Right forelimb (tissue), 1 donor: ENCODE measurements at regions not wholly inside any gene's neighbourhood (a gene's known extent, or its start where the extent isn't known, plus 50 kb on each side); places are given as distances from the start of the nearest gene placed in this dataset.
"Not testable (repeated sequence)": the region's sequence is repeated elsewhere in the genome, so short reads cannot be mapped to it uniquely, and the experiment has no call there.

Experiments used
- DNase-seq: peaks from one replicate; pipeline ENCODE4 v3.0.0-alpha.2; 2018

DNA sequence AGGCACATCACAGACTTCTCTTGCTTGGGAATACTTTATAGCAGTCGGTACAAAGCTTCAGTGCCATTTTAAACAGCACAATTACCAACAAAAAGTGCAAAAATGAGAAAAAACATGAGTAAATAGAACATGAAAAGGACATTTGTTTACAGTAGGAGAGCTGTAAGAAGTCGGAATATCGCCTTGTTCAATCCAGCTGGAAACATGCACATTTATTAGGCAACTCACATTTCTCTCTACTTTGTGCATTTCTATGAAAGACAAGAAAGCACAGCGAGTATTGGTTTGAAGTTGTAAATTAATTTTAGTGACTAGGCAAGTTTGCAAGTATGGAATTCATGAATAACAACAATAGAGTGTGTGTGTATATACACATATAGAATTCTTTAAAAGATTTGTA is 484.7 kb downstream of the DACH1 start:
- no peak for DNase-seq

GRCh38 chr13:71380191-71380590 is 486.8 kb downstream of the DACH1 start:
- no peak for DNase-seq

- no peak for DNase-seq
Measured at GRCh38 chr13:71378961-71379905, 487.8 kb downstream of the DACH1 start.

GRCh38 chr13:71374471-71375049 is 492.4 kb downstream of the DACH1 start:
- no peak for DNase-seq

DNA sequence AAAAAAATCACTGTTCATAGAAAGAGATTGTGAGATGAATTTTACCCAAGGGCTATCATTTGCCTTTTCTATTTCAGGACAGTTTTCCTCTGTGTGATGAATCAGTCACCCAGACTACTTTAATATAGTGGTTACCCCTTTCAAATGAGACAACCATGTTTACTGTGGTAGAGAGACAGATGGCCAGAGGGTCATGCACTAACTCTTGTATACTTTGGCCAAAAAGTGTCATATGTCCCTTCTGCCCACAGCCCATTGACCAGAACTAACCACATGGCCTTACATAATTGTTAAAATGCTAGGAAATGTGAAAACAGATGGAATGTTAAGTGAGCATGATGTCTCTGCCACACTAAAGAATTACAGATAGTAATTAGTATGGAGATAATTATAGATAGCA is 498.7 kb downstream of the DACH1 start:
- DNase-seq, result no peak

DNA sequence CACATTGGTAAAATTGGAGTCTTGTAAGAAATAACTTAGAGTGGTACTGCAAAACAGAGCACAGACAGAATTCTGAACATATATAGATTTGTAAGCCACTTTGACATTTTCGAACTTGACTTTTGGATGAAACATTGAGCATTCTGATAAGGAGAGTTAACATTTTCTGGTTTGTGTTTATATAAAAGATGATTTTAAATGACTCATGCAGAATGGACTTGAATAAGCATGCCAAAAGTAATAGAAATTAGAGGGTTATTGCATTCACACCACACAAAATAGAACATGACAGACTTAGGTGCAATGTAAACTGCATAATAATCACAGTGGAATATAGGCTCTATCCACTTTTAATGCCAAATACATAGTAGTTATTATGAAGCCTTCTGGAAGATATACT is 507.0 kb downstream of the DACH1 start:
- DNase-seq, result no peak

GRCh38 chr13:71359641-71360040 is 507.4 kb downstream of the DACH1 start:
- DNase-seq, result no peak

GRCh38 chr13:71358218-71358617 is 508.8 kb downstream of the DACH1 start:
- no peak for DNase-seq

GRCh38 chr13:71355010-71355409 is 512.0 kb downstream of the DACH1 start:
- DNase-seq, result no peak

- DNase-seq, result no peak
Measured at GRCh38 chr13:71350886-71351285, 516.1 kb downstream of the DACH1 start.

DNA sequence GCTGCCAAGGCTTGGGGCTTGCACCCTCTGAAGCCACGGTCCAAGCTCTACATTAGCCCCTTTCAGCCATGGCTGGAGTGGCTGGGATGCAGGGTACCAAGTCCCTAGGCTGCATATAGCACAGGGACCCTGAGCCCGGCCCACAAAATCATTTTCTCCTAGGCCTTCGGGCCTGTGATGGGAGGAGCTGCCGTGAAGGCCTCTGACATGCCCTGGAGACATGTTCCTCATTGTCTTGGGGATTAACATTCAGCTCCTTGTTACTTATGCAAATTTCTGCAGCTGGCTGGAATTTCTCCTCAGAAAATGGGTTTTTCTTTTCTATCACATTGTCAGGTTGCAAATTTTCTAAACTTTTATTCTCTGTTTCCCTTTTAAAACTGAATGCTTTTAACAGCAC is 521.1 kb downstream of the DACH1 start:
- DNase-seq, result not testable (repeated sequence)

DNA sequence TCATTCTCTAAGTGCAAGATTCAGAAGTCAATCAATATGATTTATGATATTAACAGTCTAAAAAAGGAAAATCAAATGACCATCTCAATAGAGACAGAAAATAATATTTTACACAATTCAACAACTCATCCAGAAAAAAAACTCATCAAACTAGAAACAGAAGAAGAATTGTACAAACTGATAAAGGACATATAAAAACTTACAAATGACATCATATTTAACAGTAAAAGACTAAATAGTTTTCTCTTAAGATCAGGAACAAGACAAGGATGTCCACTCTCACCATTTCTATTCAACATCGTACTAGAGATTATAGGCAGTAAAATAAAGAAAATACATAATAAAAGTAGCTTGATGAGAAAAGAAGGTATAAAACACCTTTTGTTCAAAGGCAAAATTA is 527.3 kb downstream of the DACH1 start:
- DNase-seq, result no peak

DNA sequence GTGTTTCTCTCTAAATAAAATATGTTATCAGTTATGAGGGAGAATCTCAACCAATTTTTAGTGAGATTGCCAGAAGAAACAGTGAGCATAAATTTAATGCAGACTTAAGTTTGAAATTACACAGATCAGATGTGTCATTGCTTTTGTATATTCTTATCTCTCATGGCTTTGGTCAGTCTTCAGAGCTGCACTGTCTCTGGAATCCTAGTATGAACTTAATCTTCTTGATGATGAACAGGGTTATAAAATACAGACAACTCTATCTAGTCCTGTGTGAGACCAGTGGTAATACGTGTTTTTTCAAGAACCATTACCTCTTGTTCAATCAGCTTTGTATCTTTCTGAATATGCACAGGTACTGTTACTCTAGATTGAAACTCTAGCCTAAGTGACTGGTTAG is 528.0 kb downstream of the DACH1 start:
- DNase-seq, result no peak

- DNase-seq, result no peak
Measured at GRCh38 chr13:71338070-71338469, 528.9 kb downstream of the DACH1 start.

DNA sequence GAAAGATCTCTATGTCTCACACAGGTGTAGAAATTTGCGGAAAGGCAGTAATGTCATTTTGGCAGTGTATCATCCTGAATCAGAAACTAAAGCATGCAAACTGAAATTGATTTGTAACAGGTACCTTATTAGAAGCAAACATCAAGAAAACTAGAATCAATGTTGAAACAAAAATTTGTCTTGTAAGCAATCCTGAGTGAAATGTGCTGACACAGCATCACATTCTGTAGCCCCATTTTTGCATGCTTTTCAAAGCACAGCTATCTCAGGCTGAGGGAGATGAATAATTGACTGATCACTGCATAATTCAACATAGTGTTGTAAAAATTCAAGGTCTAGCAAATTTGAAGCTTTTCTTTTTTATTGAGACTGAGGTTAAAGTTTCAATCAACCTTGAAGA is 539.7 kb downstream of the DACH1 start:
- no peak for DNase-seq

DNA sequence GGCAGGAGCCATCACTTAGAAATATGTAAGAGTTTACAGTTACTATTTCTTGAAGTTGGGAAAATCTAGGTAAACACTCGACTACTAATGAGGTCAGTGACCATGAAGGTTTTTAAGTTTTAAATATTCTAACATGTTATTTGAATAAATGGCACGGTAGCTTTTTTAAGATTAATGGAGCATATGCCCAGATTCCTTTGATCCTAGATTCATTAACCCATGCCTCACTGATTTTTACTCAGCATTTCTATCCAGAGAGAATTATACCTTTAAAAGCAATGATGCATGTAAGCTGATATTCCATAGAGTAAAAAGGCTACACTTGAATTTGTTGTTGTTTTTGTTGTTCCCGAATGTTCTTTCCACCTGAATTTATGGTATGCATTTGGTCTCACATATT is 541.4 kb downstream of the DACH1 start:
- DNase-seq, result no peak

DNA sequence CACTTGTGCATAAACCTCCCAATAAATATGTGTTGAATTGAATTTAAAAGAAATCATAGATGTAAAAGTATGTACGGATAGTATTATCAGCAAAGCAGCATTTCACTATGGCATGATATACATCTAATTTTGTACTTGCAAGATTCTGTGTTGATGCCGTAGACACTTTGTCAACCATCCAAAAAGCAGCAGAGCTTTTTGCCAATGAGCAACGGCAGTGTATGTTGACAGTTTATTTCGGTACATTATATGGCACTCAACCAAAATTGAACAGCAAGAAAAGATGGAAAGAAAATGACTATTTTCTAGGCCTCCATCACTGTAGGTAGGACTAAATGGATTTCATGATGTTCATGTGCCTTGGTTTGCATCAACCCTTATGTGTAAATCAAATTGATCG is 543.7 kb downstream of the DACH1 start:
- DNase-seq, result no peak

DNA sequence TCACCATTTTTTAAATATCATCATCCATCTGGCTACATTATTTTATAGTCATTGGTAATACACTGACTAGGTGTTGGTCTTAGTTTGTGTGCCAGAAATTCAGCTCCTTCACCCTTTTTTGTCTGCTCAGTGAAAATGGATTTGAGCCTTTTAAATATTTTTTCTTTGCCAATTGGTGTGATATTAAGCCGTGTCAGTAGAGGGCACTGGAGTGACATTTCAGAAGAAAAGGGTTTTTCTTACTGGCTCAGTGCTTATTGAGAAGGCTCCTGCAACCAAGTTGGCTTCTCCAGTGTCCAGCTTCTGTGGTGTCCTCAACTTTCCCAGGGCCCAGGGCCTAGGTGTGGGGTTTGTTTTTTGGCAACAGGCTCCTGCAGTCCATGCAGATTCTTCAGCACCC is 546.6 kb downstream of the DACH1 start:
- DNase-seq, result no peak

GRCh38 chr13:71316792-71317363 is 550.1 kb downstream of the DACH1 start:
- no peak for DNase-seq

DNA sequence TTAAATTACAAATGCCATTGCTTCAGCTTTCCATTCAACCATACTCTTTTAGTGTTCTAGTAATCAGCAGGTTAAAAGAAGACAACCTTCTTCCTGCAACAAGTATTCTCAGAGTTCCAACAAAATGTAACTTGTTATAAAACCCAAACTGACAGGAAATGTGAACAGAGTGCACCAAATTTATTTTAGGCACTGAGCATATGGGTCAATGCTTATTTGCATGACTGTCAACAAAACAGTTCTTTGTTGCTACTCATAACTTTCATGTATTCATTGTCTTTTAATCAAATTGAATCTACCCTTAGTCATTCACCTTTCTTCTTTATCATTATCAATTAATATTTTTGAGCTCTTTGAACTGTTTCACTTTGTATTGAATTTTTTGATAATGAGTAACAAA is 554.1 kb downstream of the DACH1 start:
- DNase-seq, result no peak

DNA sequence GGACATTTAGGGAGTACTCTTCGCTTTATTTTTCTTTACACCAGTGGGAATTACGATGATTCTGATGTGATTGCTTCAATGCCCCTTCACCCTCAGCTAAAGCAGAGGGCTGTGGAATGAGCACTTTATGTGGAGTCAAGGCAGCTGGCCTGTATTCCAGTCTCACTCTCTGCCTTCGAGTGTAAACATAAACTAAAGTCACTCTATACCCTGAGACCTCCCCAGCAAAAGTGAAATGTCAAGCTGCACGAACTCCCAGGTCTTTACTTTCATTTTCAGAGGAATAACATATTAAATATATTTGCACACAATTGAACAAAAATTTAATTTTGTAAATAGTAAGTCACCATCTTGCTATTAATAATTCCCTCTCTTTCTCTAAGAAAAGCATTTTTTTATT is 557.1 kb downstream of the DACH1 start:
- DNase-seq, result no peak

- DNase-seq, result no peak
Measured at GRCh38 chr13:71306821-71307220, 560.2 kb downstream of the DACH1 start.

DNA sequence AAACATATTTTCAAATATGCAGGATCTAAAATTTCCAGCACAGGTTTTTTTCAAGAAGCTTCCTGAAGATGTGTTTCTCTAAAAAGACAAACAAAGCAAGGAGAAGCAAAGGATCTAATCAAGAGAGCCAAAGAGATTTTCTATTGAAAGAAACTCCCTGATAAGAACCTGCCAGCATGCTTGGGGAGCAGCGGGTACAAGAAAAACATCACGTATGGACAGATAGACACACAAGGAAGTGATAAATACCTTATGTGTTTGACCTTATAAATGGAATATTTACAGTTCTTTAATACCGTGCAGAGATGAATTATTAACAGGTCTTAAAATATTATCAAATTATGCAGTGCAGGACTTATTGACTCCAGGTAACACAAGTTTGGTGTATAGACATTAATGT is 562.1 kb downstream of the DACH1 start:
- no peak for DNase-seq

DNA sequence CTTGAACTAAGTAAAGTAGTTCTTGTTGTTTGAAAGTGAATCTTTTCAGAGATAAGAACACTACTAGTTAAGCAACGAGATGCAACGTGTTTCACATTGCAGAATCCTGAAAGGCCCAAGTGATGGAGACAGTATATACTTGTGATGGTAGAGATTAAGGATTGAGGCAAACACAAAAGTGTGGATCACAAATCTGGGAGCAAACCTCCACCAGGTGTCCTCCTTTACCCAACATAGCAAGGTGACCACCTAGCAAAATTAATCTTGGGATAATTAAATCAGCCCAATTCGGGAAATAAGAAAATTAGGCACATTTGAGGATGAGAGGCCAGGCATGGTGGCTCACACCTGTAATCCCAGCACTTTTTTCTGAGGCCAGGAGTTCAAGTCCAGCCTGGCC is 563.9 kb downstream of the DACH1 start:
- no peak for DNase-seq
